ENCODE measurements at regions not wholly inside any gene's neighbourhood (a gene's known extent, or its start where the extent isn't known, plus 50 kb on each side); places are given as distances from the start of the nearest gene placed in this dataset.

DNA sequence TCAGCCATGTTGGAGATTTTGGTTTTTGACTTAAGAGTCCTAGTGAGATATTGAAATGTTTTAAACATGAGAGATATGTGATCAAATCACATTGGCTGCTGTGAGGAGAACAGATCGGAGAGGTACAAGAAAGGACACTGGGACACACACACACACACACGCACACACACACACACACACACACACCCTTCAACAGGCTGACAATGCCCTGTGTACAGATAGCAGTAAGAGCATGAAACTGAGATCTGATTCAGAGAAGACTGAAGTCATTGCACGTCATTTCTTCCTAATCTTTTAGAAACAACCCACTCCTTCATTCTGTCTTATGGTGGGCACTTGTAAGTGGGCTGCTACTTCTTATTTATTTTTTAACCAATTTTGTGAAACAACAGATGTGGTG, 200.5 kb upstream of the E2F8 start:
- TF ChIP-seq EZH2 (IDR thresholded peaks at IDR 0.05; ENCODE audit: borderline replicate concordance, control insufficient read depth, low read depth, low read length) (no peak), NR2C2 (IDR thresholded peaks at IDR 0.05; ENCODE audit: borderline replicate concordance, control insufficient read depth, insufficient read length, low read depth) (no peak), ETV6 (conservative IDR thresholded peaks at IDR 0.05 in 1 of 2, IDR thresholded peaks at IDR 0.05 in 1 of 2; ENCODE audit: borderline replicate concordance in 1 of 2, low read depth in 1 of 2) (no peak), ESRRA (IDR thresholded peaks at IDR 0.05; ENCODE audit: low read length) (no peak), RAD21 (IDR thresholded peaks at IDR 0.05; ENCODE audit: insufficient read depth, low read depth, low read length) (no peak), RUNX3 (IDR thresholded peaks at IDR 0.05; ENCODE audit: low read length) (no peak), JUND (IDR thresholded peaks at IDR 0.05; ENCODE audit: low read depth, low read length) (no peak)
- TF ChIP-seq, protein P1, sequence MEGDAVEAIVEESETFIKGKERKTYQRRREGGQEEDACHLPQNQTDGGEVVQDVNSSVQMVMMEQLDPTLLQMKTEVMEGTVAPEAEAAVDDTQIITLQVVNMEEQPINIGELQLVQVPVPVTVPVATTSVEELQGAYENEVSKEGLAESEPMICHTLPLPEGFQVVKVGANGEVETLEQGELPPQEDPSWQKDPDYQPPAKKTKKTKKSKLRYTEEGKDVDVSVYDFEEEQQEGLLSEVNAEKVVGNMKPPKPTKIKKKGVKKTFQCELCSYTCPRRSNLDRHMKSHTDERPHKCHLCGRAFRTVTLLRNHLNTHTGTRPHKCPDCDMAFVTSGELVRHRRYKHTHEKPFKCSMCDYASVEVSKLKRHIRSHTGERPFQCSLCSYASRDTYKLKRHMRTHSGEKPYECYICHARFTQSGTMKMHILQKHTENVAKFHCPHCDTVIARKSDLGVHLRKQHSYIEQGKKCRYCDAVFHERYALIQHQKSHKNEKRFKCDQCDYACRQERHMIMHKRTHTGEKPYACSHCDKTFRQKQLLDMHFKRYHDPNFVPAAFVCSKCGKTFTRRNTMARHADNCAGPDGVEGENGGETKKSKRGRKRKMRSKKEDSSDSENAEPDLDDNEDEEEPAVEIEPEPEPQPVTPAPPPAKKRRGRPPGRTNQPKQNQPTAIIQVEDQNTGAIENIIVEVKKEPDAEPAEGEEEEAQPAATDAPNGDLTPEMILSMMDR (IDR thresholded peaks at IDR 0.05 in 2 of 3, conservative IDR thresholded peaks at IDR 0.05 in 1 of 3; ENCODE audit: control insufficient read depth in 2 of 3, extremely low read depth in 1 of 3, insufficient read depth in 1 of 3, low read depth in 3 of 3, low read length in 3 of 3), result no peak

Measured in GM12878 (cell line).